ENCODE measurements at regions not wholly inside any gene's neighbourhood (a gene's known extent, or its start where the extent isn't known, plus 50 kb on each side); places are given as distances from the start of the nearest gene placed in this dataset.
"Not testable (repeated sequence)": the region's sequence is repeated elsewhere in the genome, so short reads cannot be mapped to it uniquely, and the experiment has no call there.

GRCh38 chr1:60547821-60548220 lies 474.3 kb upstream of the C1orf87 start:
- Mint-ChIP-seq H3K4me1 (no peaks in the 10 kb centered on the region), H3K27me3 (no peaks in the 10 kb centered on the region)

GRCh38 chr1:60541831-60542532 lies 468.4 kb upstream of the C1orf87 start:
- DNase-seq = no peak
- Mint-ChIP-seq H3K4me3 (no peak overlapping the region), H3K27ac (no peak overlapping the region), H3K9me3 (peaks cover 0 to 2% of the 10 kb centered on the region in 2 donors), H3K27me3 (no peaks in the 10 kb centered on the region), H3K4me1 (peaks cover 0 to 4% of the 10 kb centered on the region in 2 donors), H3K36me3 (no peaks in the 10 kb centered on the region)
- no peak for ATAC-seq (replicated peaks)

More at GRCh38 chr1:60547821-60548220, 474.3 kb upstream of the C1orf87 start:
- no peak overlapping the region for H3K27ac Mint-ChIP-seq
- H3K9me3 Mint-ChIP-seq = peaks cover 0 to 1% of the 10 kb centered on the region in 2 donors
- H3K36me3 Mint-ChIP-seq = no peaks in the 10 kb centered on the region
- H3K4me3 Mint-ChIP-seq = no peak overlapping the region
- no peak for DNase-seq
- no peak for ATAC-seq (replicated peaks)

GRCh38 chr1:60540141-60540540 lies 466.6 kb upstream of the C1orf87 start:
- Mint-ChIP-seq H3K4me1 (peaks cover 0 to 4% of the 10 kb centered on the region in 2 donors), H3K4me3 (no peak overlapping the region), H3K36me3 (no peaks in the 10 kb centered on the region), H3K27ac (no peak overlapping the region), H3K27me3 (no peaks in the 10 kb centered on the region), H3K9me3 (peaks cover 5 to 8% of the 10 kb centered on the region in 2 donors)
- DNase-seq (no peak), ATAC-seq (replicated peaks) (no peak)

GRCh38 chr1:60535713-60536112 lies 462.1 kb upstream of the C1orf87 start:
- peaks cover 5 to 8% of the 10 kb centered on the region in 2 donors for H3K9me3 Mint-ChIP-seq
- H3K27me3 Mint-ChIP-seq = no peaks in the 10 kb centered on the region
- ATAC-seq (replicated peaks) (no peak), DNase-seq (no peak)
- no peak overlapping the region for H3K4me3 Mint-ChIP-seq
- no peak overlapping the region for H3K27ac Mint-ChIP-seq
- no peaks in the 10 kb centered on the region for H3K36me3 Mint-ChIP-seq
- H3K4me1 Mint-ChIP-seq = peaks cover 0 to 4% of the 10 kb centered on the region in 2 donors

- no peak for ATAC-seq (replicated peaks)
- Mint-ChIP-seq H3K27ac (no peak overlapping the region), H3K4me1 (no peaks in the 10 kb centered on the region), H3K4me3 (no peak overlapping the region), H3K27me3 (no peaks in the 10 kb centered on the region), H3K9me3 (no peaks in the 10 kb centered on the region), H3K36me3 (no peaks in the 10 kb centered on the region)
- no peak for DNase-seq
These were observed 454.0 kb upstream of the C1orf87 start for GRCh38 chr1:60527567-60527966.

- H3K9me3 Mint-ChIP-seq = peaks cover 0 to 2% of the 10 kb centered on the region in 2 donors
- no peak for ATAC-seq (replicated peaks)
These were observed 443.4 kb upstream of the C1orf87 start for GRCh38 chr1:60516996-60517395.

GRCh38 chr1:60510162-60510561 lies 436.6 kb upstream of the C1orf87 start:
- no peak for DNase-seq
- no peaks in the 10 kb centered on the region for H3K4me1 Mint-ChIP-seq

More at GRCh38 chr1:60516996-60517395, 443.4 kb upstream of the C1orf87 start:
- no peaks in the 10 kb centered on the region for H3K4me1 Mint-ChIP-seq
- H3K4me3 Mint-ChIP-seq = no peak overlapping the region
- no peaks in the 10 kb centered on the region for H3K27me3 Mint-ChIP-seq
- H3K27ac Mint-ChIP-seq = no peak overlapping the region
- DNase-seq = no peak
- H3K36me3 Mint-ChIP-seq = no peaks in the 10 kb centered on the region

GRCh38 chr1:60504206-60504840 lies 430.8 kb upstream of the C1orf87 start:
- H3K9me3 Mint-ChIP-seq = peaks cover 4 to 8% of the 10 kb centered on the region in 2 donors
- DNase-seq (no peak), ATAC-seq (replicated peaks) (no peak)
- H3K36me3 Mint-ChIP-seq = peaks cover 0 to 3% of the 10 kb centered on the region in 2 donors
- no peak overlapping the region for H3K4me3 Mint-ChIP-seq
- no peaks in the 10 kb centered on the region for H3K4me1 Mint-ChIP-seq
- H3K27ac Mint-ChIP-seq = no peak overlapping the region
- no peaks in the 10 kb centered on the region for H3K27me3 Mint-ChIP-seq

More at GRCh38 chr1:60510162-60510561, 436.6 kb upstream of the C1orf87 start:
- no peak for ATAC-seq (replicated peaks)
- H3K36me3 Mint-ChIP-seq = no peaks in the 10 kb centered on the region
- no peak overlapping the region for H3K27ac Mint-ChIP-seq
- no peak overlapping the region for H3K4me3 Mint-ChIP-seq
- peaks cover 3 to 4% of the 10 kb centered on the region in 2 donors for H3K9me3 Mint-ChIP-seq
- no peaks in the 10 kb centered on the region for H3K27me3 Mint-ChIP-seq

GRCh38 chr1:60503266-60503925 lies 429.8 kb upstream of the C1orf87 start:
- H3K27me3 Mint-ChIP-seq = no peaks in the 10 kb centered on the region
- peaks cover 0 to 3% of the 10 kb centered on the region in 2 donors for H3K36me3 Mint-ChIP-seq
- H3K27ac Mint-ChIP-seq = no peak overlapping the region
- no peak overlapping the region for H3K4me3 Mint-ChIP-seq
- peaks cover 10 to 12% of the 10 kb centered on the region in 2 donors for H3K9me3 Mint-ChIP-seq
- DNase-seq (no peak), ATAC-seq (replicated peaks) (no peak)
- H3K4me1 Mint-ChIP-seq = no peaks in the 10 kb centered on the region

- no peak for ATAC-seq (replicated peaks)
- no peak overlapping the region for H3K4me3 Mint-ChIP-seq
- peaks cover 13 to 16% of the 10 kb centered on the region in 2 donors for H3K9me3 Mint-ChIP-seq
These were observed 428.9 kb upstream of the C1orf87 start for GRCh38 chr1:60502506-60502905.

GRCh38 chr1:60489916-60490480 lies 416.4 kb upstream of the C1orf87 start:
- H3K9me3 Mint-ChIP-seq; H3K4me3 Mint-ChIP-seq; ATAC-seq (replicated peaks); H3K27me3 Mint-ChIP-seq; H3K36me3 Mint-ChIP-seq; H3K27ac Mint-ChIP-seq; H3K4me1 Mint-ChIP-seq; DNase-seq: not testable (repeated sequence)

More at GRCh38 chr1:60502506-60502905, 428.9 kb upstream of the C1orf87 start:
- no peaks in the 10 kb centered on the region for H3K4me1 Mint-ChIP-seq
- H3K27ac Mint-ChIP-seq = no peak overlapping the region
- H3K36me3 Mint-ChIP-seq = peaks cover 0 to 3% of the 10 kb centered on the region in 2 donors
- no peaks in the 10 kb centered on the region for H3K27me3 Mint-ChIP-seq
- no peak for DNase-seq

GRCh38 chr1:60488847-60489246 lies 415.3 kb upstream of the C1orf87 start:
- Mint-ChIP-seq H3K27ac (no peak overlapping the region), H3K27me3 (no peaks in the 10 kb centered on the region), H3K4me3 (no peak overlapping the region), H3K36me3 (no peaks in the 10 kb centered on the region), H3K9me3 (peaks cover 0 to 1% of the 10 kb centered on the region in 2 donors), H3K4me1 (no peaks in the 10 kb centered on the region)
- DNase-seq (no peak), ATAC-seq (replicated peaks) (no peak)

GRCh38 chr1:60487565-60488345 lies 414.2 kb upstream of the C1orf87 start:
- DNase-seq (no peak), ATAC-seq (replicated peaks) (no peak)
- no peak overlapping the region for H3K27ac Mint-ChIP-seq
- H3K27me3 Mint-ChIP-seq = no peaks in the 10 kb centered on the region
- no peaks in the 10 kb centered on the region for H3K36me3 Mint-ChIP-seq
- peaks cover 0 to 3% of the 10 kb centered on the region in 2 donors for H3K9me3 Mint-ChIP-seq
- H3K4me1 Mint-ChIP-seq = no peaks in the 10 kb centered on the region
- H3K4me3 Mint-ChIP-seq = no peak overlapping the region

- no peaks in the 10 kb centered on the region for H3K4me1 Mint-ChIP-seq
- no peaks in the 10 kb centered on the region for H3K27me3 Mint-ChIP-seq
- no peaks in the 10 kb centered on the region for H3K36me3 Mint-ChIP-seq
- H3K27ac Mint-ChIP-seq = no peak overlapping the region
- H3K9me3 Mint-ChIP-seq = peaks cover under 1 to 1% of the 10 kb centered on the region in 2 donors
- ATAC-seq (replicated peaks) = no peak
- no peak overlapping the region for H3K4me3 Mint-ChIP-seq
- no peak for DNase-seq
These were observed 409.9 kb upstream of the C1orf87 start for GRCh38 chr1:60483509-60483908.

Data from stimulated activated naive B cell treated with anti-CD40 and anti-IgM and Interleukin-4, amounts not matched to agents 10 μg/mL and 1 μg/mL and 100 μg/mL, for 72 hours (primary cell).